NAMALWA (cell line): ENCODE measurements at regions not wholly inside any gene's neighbourhood (a gene's known extent, or its start where the extent isn't known, plus 50 kb on each side); places are given as distances from the start of the nearest gene placed in this dataset.

ENCODE experiments used
- DNase-seq: peaks from one replicate; pipeline ENCODE4 v3.0.0-alpha.2; 2015; ENCODE audit warnings: low spot score

GRCh38 chr11:122523846-122524805, 131.4 kb upstream of the UBASH3B start:
- no peak for DNase-seq

GRCh38 chr11:122521626-122522025, 133.9 kb upstream of the UBASH3B start:
- no peak for DNase-seq

- no peak for DNase-seq
Measured at GRCh38 chr11:122517403-122518379, 137.8 kb upstream of the UBASH3B start.

DNA sequence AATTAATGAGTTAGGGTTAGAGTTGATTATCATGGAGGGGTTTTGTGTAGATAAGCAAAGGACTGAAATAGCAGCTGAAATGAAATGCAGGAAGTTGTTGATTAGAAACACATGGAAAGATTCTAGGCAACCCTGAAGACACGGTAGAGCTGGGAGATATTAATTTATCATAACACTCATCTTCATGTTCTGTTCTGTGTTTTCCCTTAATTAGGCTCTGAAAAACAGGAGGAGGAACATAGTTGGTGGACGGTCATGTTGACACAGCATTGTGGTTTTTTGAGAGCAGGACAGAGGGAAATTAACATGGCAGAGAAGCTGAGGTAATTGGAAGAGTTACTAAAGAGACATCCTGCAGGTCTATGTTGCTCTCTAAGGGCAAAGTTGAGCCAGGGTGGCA, 138.8 kb upstream of the UBASH3B start:
- DNase-seq: no peak

DNA sequence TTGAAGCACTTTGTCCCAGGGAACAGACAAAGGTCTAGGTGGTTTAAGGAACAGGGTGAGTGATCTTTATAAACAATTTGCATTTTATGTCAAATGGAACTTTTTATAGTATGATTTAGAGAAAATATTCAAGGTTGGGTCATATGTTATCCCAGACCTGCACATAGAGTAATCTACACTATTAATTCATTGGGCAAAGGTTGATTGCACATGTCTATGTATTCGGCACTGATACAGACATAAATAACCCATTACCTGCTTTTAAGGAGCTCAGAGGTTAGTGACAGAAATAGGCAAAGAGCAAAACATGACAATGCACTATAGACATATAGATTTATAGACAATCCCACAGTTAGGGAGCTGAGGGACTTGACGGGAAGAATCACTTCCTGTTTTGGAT, 141.5 kb upstream of the UBASH3B start:
- no peak for DNase-seq

DNA sequence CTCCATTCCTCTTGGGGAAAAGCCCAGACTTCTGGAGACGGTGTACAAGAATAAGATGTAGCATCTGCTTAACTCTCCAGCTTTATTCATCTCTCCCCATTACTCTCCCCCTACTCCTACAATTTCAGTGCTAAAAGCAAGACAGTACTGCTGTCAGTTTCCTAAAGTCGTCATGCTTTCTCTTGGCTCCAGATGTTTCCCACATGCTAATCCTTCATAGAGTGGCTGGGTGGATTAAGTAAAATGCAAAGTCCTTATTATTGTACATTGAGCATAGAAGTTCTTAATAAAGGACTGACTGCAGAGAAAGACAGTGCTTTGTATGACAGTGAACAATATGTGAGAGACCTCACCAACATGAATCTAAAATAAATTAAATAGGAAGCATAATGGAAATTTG, 142.2 kb upstream of the UBASH3B start:
- no peak for DNase-seq

GRCh38 chr11:122512688-122513087, 142.8 kb upstream of the UBASH3B start:
- DNase-seq: no peak

DNA sequence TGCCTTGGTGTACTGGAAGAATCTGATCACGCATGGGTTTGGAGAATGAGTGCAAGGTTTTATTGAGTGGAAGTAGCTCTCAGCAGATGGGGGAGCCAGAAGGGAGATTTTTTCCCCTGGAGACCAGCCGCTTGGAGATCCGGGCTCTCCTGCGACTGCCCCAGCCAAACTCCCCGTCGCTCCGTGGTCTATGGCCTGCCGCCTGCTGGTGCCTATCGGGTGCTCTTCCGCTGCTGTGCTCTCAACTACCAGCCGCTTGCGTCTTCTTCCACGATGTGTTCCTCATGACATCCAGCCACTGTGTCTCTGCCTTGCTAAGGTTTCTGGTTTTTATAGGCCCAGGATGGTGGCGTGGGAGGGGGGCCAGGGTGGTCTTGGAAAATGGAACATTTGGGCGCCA, 145.6 kb upstream of the UBASH3B start:
- no peak for DNase-seq

DNA sequence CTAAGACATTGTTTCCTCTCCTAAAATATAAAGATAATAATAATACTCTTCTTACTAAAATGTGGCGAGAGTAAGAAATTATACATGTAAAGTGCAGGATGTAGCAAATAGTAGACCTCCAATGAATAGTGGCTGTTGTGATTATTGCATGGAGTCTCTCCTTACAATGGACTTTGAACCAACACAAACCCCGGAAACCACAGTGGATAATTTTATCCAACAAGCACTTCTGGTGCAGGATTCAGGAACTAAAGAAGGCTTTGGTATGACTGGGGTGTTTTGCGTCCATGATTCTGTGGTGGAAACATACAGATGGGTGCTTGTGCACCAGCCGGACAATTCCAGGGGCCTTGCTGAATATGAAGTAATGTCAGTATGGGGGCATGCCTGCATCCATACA, 146.4 kb upstream of the UBASH3B start:
- DNase-seq: no peak

DNA sequence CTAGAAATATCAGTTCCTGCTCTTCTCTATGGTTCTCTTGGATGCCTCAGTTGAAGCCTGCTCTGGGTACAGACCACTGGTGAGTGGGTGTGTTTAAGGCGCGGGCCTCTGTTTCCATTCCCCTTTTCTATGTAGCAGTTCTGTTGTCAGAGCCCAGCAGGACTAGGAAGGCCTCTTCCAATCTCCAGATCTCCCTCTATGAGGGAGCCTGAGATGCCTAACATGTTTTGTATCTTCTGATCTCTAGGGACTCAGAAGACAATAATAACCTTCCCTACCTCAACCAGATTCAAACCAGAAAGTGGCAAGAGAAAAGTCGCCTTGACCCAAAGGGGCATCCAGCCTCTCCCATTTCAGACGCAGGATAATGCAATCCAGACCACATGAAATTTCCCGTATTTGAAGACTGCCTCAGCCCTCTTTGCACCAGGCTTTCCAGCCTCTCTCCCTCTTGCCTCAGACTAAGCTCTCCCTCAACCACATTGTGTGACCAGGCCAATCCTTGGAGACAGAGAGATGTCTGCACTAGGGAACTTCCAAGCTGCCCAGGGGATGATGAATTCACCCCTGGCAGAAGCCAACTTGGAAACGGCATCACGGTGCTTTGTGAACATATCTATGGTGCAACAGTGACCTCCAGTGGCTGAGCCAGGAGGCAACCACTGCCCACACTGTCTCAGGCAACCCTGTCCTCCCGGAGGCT, 150.1 kb upstream of the UBASH3B start:
- peak; percentile 62 for DNase-seq

GRCh38 chr11:122494221-122494620, 161.3 kb upstream of the UBASH3B start:
- no peak for DNase-seq

GRCh38 chr11:122491509-122491908, 164.0 kb upstream of the UBASH3B start:
- DNase-seq: no peak

DNA sequence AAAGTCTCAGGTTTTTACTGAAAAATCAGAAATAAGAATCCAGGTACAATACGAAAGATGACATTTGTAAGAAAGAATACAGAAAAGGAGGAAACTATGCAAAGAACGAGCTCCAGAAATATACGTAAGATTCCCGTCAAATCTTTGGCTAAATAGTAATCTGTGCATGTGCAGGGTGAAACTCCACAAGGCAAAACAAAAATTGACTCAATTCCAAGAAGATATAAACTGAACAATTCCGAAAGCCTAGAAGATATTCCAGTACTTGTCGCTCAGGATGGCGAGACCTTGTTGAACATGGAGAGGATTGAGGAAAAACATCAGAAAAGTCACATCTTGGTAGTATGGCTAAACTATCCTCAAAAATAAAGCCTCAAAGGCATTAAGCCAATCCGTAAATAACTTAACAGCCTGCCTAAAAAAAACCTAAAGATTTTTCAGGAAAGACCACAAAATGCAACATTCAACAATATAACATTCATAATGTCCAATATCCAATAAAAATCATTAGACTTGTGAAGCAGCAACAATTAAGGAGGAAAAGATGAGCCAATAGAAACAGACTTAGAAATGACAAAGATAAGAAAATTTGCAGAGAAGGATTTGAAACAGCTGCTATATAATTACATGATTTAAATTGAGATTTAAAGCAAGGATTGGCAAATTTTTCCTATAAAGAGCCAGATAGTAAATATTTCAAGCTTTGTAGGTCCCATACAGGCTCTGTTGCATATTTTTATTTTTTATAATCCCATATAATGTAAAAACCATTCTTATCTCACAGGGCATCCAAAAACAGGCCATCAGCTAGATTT, 166.4 kb upstream of the UBASH3B start:
- DNase-seq: no peak

DNA sequence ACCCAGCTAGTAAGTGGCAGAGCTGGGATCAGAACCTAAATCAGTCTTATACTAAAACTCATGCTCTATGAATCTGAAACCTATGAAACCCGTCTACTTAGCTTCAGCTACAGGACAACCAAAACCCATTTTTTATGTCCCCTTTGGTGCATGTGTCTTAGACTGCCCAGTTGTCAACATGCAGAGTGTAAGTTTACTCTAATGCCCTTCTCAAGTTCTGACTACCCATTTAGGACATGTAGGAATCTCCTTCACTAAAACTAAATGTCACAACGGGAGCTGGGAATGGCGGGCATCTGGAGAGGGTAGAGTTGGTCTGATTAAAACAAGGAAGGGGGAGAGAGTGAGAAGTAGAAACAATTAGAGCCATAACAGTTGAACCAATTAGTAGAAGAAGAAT, 167.9 kb upstream of the UBASH3B start:
- no peak for DNase-seq

DNA sequence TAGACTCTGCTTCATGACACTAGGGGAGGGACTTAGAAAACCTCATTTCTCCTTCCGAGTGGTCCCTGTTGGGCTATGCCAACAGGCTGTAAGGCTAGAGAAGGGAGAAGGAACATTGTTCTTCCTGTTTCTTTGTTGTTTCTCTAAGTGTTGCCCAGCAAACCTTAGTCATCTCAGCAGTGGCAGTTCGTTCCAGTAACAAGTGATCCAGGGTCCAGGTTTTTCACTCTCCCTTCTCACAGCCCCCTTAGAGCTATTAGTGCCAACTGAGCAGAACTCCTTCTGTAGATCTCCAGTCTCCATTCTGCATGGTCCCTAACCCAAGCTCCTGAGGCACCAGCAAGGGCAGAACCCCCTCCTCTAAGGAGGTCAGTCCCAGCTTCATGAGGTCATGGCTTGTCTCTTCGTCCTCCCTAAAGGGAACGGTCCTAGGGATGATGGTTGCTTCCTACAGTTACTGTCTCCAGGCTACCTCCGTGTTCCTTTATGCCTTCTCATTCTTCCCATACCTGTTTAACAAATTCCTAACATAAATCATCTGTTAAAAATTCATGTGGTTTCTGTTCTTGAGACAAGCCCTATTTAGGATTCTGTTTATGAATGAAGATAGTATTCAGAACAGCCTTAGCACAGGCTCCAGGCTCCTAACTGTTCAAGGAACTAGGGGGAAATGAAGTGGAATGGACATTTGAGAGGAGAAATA, 168.6 kb upstream of the UBASH3B start:
- peak; percentile 13 for DNase-seq

GRCh38 chr11:122478986-122479385, 176.5 kb upstream of the UBASH3B start:
- no peak for DNase-seq

GRCh38 chr11:122468965-122469364, 186.6 kb upstream of the UBASH3B start:
- no peak for DNase-seq

GRCh38 chr11:122463530-122463929, 192.0 kb upstream of the UBASH3B start:
- no peak for DNase-seq

DNA sequence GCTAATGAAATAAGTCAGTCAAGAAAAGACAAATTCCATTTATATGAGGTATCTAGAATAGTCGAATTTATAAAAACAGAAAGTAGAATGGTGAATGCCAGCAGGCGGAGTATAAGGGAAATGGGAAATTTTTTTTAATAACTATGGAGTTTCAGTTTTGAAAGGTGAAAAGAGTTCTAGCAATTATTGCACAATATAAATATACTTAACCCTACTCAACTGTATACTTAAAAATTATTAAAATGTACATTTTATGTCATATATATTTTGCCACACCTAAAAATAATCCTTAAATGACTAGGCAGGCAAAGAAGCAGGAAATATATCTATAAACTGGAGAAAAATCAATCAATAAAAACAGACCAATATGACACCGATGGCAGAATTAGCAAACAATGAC, 196.5 kb upstream of the UBASH3B start:
- DNase-seq: no peak

- DNase-seq: no peak
Measured at GRCh38 chr11:122453586-122453985, 201.9 kb upstream of the UBASH3B start.

- no peak for DNase-seq
Measured at GRCh38 chr11:122451911-122452310, 203.6 kb upstream of the UBASH3B start.
